ENCODE measurements at regions not wholly inside any gene's neighbourhood (a gene's known extent, or its start where the extent isn't known, plus 50 kb on each side); places are given as distances from the start of the nearest gene placed in this dataset.

DNA sequence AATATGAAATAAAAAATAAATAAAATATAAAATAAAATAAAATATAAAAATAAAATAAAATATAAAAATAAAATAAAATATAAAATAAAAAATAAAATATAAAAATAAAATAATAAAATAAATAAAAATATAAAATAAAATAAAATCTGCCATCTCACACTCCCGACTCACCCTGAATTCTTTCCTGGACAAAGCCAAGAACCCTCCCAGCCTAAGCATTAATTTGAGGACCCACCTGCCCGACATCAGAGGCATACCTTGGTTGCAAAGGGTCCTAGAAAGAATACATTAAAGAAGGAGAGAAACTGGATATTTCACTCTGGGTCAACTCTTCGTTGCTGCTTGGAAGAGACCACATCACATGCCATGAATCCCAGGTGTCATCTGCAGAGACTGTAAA lies 138.3 kb downstream of the CRLF2 start (continued):
- TF ChIP-seq, protein P1, sequence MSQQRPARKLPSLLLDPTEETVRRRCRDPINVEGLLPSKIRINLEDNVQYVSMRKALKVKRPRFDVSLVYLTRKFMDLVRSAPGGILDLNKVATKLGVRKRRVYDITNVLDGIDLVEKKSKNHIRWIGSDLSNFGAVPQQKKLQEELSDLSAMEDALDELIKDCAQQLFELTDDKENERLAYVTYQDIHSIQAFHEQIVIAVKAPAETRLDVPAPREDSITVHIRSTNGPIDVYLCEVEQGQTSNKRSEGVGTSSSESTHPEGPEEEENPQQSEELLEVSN (IDR thresholded peaks at IDR 0.05; ENCODE audit: borderline replicate concordance in 1 of 2, extremely low read depth in 1 of 2, insufficient read depth in 1 of 2, insufficient read length in 1 of 2, low read depth in 1 of 2, low read length in 1 of 2, poor library complexity in 1 of 2, severe bottlenecking in 1 of 2), result no peak
- no peak for TF ChIP-seq PTTG1 (tag; IDR thresholded peaks at IDR 0.05; ENCODE audit: low read depth)
- no peak for TF ChIP-seq FIP1L1 (IDR thresholded peaks at IDR 0.05; ENCODE audit: low read depth, low read length, poor library complexity, severe bottlenecking)
- TF ChIP-seq, protein P2, sequence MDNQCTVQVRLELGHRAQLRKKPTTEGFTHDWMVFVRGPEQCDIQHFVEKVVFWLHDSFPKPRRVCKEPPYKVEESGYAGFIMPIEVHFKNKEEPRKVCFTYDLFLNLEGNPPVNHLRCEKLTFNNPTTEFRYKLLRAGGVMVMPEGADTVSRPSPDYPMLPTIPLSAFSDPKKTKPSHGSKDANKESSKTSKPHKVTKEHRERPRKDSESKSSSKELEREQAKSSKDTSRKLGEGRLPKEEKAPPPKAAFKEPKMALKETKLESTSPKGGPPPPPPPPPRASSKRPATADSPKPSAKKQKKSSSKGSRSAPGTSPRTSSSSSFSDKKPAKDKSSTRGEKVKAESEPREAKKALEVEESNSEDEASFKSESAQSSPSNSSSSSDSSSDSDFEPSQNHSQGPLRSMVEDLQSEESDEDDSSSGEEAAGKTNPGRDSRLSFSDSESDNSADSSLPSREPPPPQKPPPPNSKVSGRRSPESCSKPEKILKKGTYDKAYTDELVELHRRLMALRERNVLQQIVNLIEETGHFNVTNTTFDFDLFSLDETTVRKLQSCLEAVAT (IDR thresholded peaks at IDR 0.05), result no peak

DNA sequence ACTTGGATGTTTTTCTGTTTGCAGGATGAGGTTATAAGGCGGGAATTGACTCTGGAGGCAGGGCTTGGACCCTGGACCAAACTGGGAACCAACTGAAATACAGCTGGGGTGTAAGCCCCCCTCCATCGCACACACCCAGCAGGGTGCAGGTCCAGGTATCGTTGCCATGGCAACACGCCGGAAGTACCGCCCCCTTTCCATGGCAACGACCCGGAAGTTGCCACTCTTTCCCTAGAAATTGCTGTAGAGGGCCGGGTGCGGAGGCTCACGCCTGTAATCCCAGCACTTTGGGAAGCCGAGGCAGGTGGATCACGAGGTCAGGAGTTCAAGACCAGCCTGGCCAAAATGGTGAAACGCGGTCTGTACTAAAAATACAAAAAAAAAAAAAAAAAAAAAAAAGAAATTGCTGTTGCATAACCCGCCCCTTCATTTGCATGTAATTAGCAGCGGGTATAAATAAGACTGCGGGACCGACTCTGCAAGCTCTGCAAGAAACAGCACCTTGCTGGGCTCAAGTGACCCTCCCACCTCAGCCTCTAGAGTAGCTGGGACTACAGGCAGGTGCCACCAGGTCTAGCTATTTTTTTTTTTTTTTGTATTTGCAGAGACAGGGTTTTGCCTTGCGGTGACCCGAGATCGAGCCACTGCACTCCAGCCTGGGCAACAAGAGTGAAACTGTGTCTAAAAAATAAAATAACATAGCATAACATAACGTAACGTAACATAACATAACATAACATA lies 139.6 kb downstream of the CRLF2 start:
- peak; percentile 55 for ATAC-seq
- TF ChIP-seq MBD2 (IDR thresholded peaks at IDR 0.05; ENCODE audit: borderline replicate concordance, low read depth) (no peak), ZNF507 (tag; conservative IDR thresholded peaks at IDR 0.05) (no peak)
- TF ChIP-seq, protein P3, sequence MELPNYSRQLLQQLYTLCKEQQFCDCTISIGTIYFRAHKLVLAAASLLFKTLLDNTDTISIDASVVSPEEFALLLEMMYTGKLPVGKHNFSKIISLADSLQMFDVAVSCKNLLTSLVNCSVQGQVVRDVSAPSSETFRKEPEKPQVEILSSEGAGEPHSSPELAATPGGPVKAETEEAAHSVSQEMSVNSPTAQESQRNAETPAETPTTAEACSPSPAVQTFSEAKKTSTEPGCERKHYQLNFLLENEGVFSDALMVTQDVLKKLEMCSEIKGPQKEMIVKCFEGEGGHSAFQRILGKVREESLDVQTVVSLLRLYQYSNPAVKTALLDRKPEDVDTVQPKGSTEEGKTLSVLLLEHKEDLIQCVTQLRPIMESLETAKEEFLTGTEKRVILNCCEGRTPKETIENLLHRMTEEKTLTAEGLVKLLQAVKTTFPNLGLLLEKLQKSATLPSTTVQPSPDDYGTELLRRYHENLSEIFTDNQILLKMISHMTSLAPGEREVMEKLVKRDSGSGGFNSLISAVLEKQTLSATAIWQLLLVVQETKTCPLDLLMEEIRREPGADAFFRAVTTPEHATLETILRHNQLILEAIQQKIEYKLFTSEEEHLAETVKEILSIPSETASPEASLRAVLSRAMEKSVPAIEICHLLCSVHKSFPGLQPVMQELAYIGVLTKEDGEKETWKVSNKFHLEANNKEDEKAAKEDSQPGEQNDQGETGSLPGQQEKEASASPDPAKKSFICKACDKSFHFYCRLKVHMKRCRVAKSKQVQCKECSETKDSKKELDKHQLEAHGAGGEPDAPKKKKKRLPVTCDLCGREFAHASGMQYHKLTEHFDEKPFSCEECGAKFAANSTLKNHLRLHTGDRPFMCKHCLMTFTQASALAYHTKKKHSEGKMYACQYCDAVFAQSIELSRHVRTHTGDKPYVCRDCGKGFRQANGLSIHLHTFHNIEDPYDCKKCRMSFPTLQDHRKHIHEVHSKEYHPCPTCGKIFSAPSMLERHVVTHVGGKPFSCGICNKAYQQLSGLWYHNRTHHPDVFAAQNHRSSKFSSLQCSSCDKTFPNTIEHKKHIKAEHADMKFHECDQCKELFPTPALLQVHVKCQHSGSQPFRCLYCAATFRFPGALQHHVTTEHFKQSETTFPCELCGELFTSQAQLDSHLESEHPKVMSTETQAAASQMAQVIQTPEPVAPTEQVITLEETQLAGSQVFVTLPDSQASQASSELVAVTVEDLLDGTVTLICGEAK (IDR thresholded peaks at IDR 0.05), result peak; percentile 94
- TF ChIP-seq, protein P3 (CRISPR knock-in tag; IDR thresholded peaks at IDR 0.05), result no peak

More for the DNA sequence above, 139.6 kb downstream of the CRLF2 start:
- intact Hi-C loops (cut with micrococcal nuclease), result no loop called here
- Histone ChIP-seq H4K20me1 (replicated peaks; ENCODE audit: control insufficient read depth, insufficient read depth, low read length) (no peaks in the 10 kb centered on the region), H3K36me3 (ENCODE audit: control insufficient read depth, insufficient read depth, low read length) (no peaks in the 10 kb centered on the region), H3K9me3 (replicated peaks; ENCODE audit: control insufficient read depth, insufficient read depth, low read depth, low read length) (no peaks in the 10 kb centered on the region), H3K4me2 (ENCODE audit: insufficient read depth, low read length) (no peak overlapping the region), H3K27me3 (ENCODE audit: control insufficient read depth in 2 of 2, insufficient read depth in 2 of 2, low read length in 2 of 2) (peaks cover 0 to 11% of the 10 kb centered on the region in 2 experiments; a peak in 1 of 5 replicates), H3K4me1 (replicated peaks in 1 of 2; ENCODE audit: control insufficient read depth in 2 of 2, insufficient read depth in 2 of 2, low read length in 2 of 2) (no peaks in the 10 kb centered on the region), H3K27ac (ENCODE audit: extremely low read depth, low read depth, low read length) (no peak overlapping the region), H2AFZ (ENCODE audit: low read depth, low read length) (no peak overlapping the region), H3K4me3 (no peak overlapping the region), H3K9ac (ENCODE audit: insufficient read depth in 1 of 2, low read depth in 2 of 2, low read length in 2 of 2) (no peak overlapping the region), H3K9me1 (ENCODE audit: control insufficient read depth, insufficient read depth, low read length) (no peaks in the 10 kb centered on the region), H3K79me2 (ENCODE audit: control insufficient read depth, insufficient read depth, low read length) (no peaks in the 10 kb centered on the region)
- in situ Hi-C loops (cut with MboI), result no loop called here
- POLR2A ChIA-PET, result no interaction called here
- peak; percentile 13 to 39 (median 30) for DNase-seq (ENCODE audit: extremely low read depth in 1 of 4, low spot score in 3 of 4)
- CTCF ChIA-PET (ENCODE audit: low intra/inter-chr PET ratio), result no interaction called here
- WGBS (ENCODE audit: insufficient coverage, low coverage, missing lambda C conversion rate), result 13% methylated on average over 21 of the region's 24 CpGs
- no peak for FAIRE-seq
- no TSS peak for BruUV-seq (replicated peaks)
